Vagina (tissue), 2 donors: ENCODE measurements at regions not wholly inside any gene's neighbourhood (a gene's known extent, or its start where the extent isn't known, plus 50 kb on each side); places are given as distances from the start of the nearest gene placed in this dataset.

Experiments used
- DNase-seq, 2 donors: peaks; one replicate each; pipeline ENCODE4 v3.0.0-alpha.2; 2017; ENCODE audit errors: extremely low spot score in 2 of 2
- H3K27ac ChIP-seq: fragments of 200-600 bp; sonication (generic); one replicate; pipeline ENCODE4 v1.5.1; 2019
- H3K27me3 ChIP-seq: fragments of 200-600 bp; sonication (generic); one replicate; pipeline ENCODE4 v1.5.1; 2019
- H3K36me3 ChIP-seq, 2 donors: fragments of 200-600 bp; sonication (generic); one replicate each; pipeline ENCODE4 v1.5.1; 2017 to 2019
- H3K4me1 ChIP-seq: fragments of 200-600 bp; sonication (generic); one replicate; pipeline ENCODE4 v1.5.1; 2019
- H3K4me3 ChIP-seq, 2 donors: fragments of 200-600 bp; sonication (generic); 1 replicate in 1 of 2; 2 replicates in 1 of 2; pipeline ENCODE4 v1.5.1; 2016 to 2019
- H3K9me3 ChIP-seq: fragments of 200-600 bp; sonication (generic); one replicate; pipeline ENCODE4 v1.5.1; 2019
- CTCF ChIP-seq, 3 experiments: fragments of 450-650 bp in 2 of 3; fragments of 200-600 bp in 1 of 3; sonication (generic) in 1 of 3; IDR thresholded peaks; one replicate each; pipeline ENCODE4 v1.5.1; 2017 to 2019; ENCODE audit warnings: antibody characterized with exemption in 3 of 3, mild to moderate bottlenecking in 2 of 3, moderate library complexity in 2 of 3
- POLR2A ChIP-seq, 2 donors: fragments of 450-650 bp; IDR thresholded peaks; one replicate each; pipeline ENCODE4 v1.6.1; 2017; ENCODE audit warnings: antibody characterized with exemption in 2 of 2, mild to moderate bottlenecking in 2 of 2, moderate library complexity in 2 of 2
- POLR2AphosphoS5 ChIP-seq, 2 donors: sonication (generic); formaldehyde crosslinking; IDR thresholded peaks; one replicate each; pipeline ENCODE4 v1.9.0; 2017; ENCODE audit warnings: antibody characterized with exemption in 2 of 2, mild to moderate bottlenecking in 2 of 2, low read depth in 1 of 2; ENCODE audit not compliant: insufficient read depth in 1 of 2
- intact Hi-C: fragments of 100-400 bp; cut with DNase I; formaldehyde crosslinking; loops from one replicate; pipeline ENCODE4 v1.15.1; 2023

GRCh38 chr1:172801771-172802322, 142.9 kb downstream of the FASLG start:
- intact Hi-C loops = no loop called here
- H3K4me1 ChIP-seq = no peaks in the 10 kb centered on the region
- H3K27me3 ChIP-seq = no peaks in the 10 kb centered on the region
- H3K4me3 ChIP-seq = no peak overlapping the region
- no peaks in the 10 kb centered on the region for H3K9me3 ChIP-seq
- no peak for DNase-seq
- no peaks in the 10 kb centered on the region for H3K36me3 ChIP-seq
- H3K27ac ChIP-seq = no peak overlapping the region
- TF ChIP-seq POLR2AphosphoS5 (IDR thresholded peaks at IDR 0.05; ENCODE audit: insufficient read depth in 1 of 2, low read depth in 1 of 2) = no peak
- TF ChIP-seq CTCF (IDR thresholded peaks at IDR 0.05) = no peak
- no peak for TF ChIP-seq POLR2A (IDR thresholded peaks at IDR 0.05)

GRCh38 chr1:172809750-172810149, 150.8 kb downstream of the FASLG start:
- DNase-seq = no peak
- intact Hi-C loops = no loop called here
- H3K27ac ChIP-seq = no peak overlapping the region
- H3K27me3 ChIP-seq = no peaks in the 10 kb centered on the region
- no peaks in the 10 kb centered on the region for H3K9me3 ChIP-seq
- no peak for TF ChIP-seq CTCF (IDR thresholded peaks at IDR 0.05)
- no peak for TF ChIP-seq POLR2AphosphoS5 (IDR thresholded peaks at IDR 0.05; ENCODE audit: insufficient read depth in 1 of 2, low read depth in 1 of 2)
- TF ChIP-seq POLR2A (IDR thresholded peaks at IDR 0.05) = no peak
- H3K36me3 ChIP-seq = no peaks in the 10 kb centered on the region
- H3K4me3 ChIP-seq = no peak overlapping the region
- no peaks in the 10 kb centered on the region for H3K4me1 ChIP-seq

GRCh38 chr1:172810480-172811175, 151.7 kb downstream of the FASLG start:
- H3K9me3 ChIP-seq = no peaks in the 10 kb centered on the region
- H3K36me3 ChIP-seq = no peaks in the 10 kb centered on the region
- no peak for TF ChIP-seq POLR2A (IDR thresholded peaks at IDR 0.05)
- intact Hi-C loops = no loop called here
- DNase-seq = no peak
- no peak overlapping the region for H3K27ac ChIP-seq
- no peak overlapping the region for H3K4me3 ChIP-seq
- no peaks in the 10 kb centered on the region for H3K4me1 ChIP-seq
- H3K27me3 ChIP-seq = no peaks in the 10 kb centered on the region

GRCh38 chr1:172811694-172812093, 152.8 kb downstream of the FASLG start:
- Histone ChIP-seq H3K27me3 (no peaks in the 10 kb centered on the region), H3K4me3 (no peak overlapping the region), H3K9me3 (no peaks in the 10 kb centered on the region), H3K4me1 (no peaks in the 10 kb centered on the region), H3K27ac (no peak overlapping the region), H3K36me3 (no peaks in the 10 kb centered on the region)
- TF ChIP-seq POLR2A (IDR thresholded peaks at IDR 0.05) (no peak), POLR2AphosphoS5 (IDR thresholded peaks at IDR 0.05; ENCODE audit: insufficient read depth in 1 of 2, low read depth in 1 of 2) (no peak), CTCF (IDR thresholded peaks at IDR 0.05) (no peak)
- intact Hi-C loops = no loop called here
- DNase-seq = no peak

- Histone ChIP-seq H3K4me1 (no peaks in the 10 kb centered on the region), H3K27ac (no peak overlapping the region), H3K36me3 (no peaks in the 10 kb centered on the region), H3K27me3 (no peaks in the 10 kb centered on the region), H3K4me3 (no peak overlapping the region), H3K9me3 (no peaks in the 10 kb centered on the region)
- DNase-seq = no peak
- no peak for TF ChIP-seq POLR2A (IDR thresholded peaks at IDR 0.05)
- no peak for TF ChIP-seq CTCF (IDR thresholded peaks at IDR 0.05)
- no peak for TF ChIP-seq POLR2AphosphoS5 (IDR thresholded peaks at IDR 0.05; ENCODE audit: insufficient read depth in 1 of 2, low read depth in 1 of 2)
- intact Hi-C loops = no loop called here
Observed at GRCh38 chr1:172812118-172812517, 153.2 kb downstream of the FASLG start.
